ENCODE measurements at regions not wholly inside any gene's neighbourhood (a gene's known extent, or its start where the extent isn't known, plus 50 kb on each side); places are given as distances from the start of the nearest gene placed in this dataset.

- no peak overlapping the region for H3K4me3 ChIP-seq (replicated peaks; ENCODE audit: low read depth, low read length)
- no peak for DNase-seq (ENCODE audit: low read depth)
- TF ChIP-seq CTCF (IDR thresholded peaks at IDR 0.05; ENCODE audit: low read length, missing control alignments) = no peak
Measured at GRCh38 chr20:40746251-40746650, 57.2 kb upstream of the MAFB start.

- no peak for TF ChIP-seq CTCF (IDR thresholded peaks at IDR 0.05; ENCODE audit: low read length, missing control alignments)
- H3K4me3 ChIP-seq (replicated peaks; ENCODE audit: low read depth, low read length) = no peak overlapping the region
- no peak for DNase-seq (ENCODE audit: low read depth)
Measured at GRCh38 chr20:40748182-40748581, 59.1 kb upstream of the MAFB start.

GRCh38 chr20:40749985-40750506 is 61.0 kb upstream of the MAFB start:
- H3K4me3 ChIP-seq (replicated peaks; ENCODE audit: low read depth, low read length) = no peak overlapping the region
- no peak for DNase-seq (ENCODE audit: low read depth)
- no peak for TF ChIP-seq CTCF (IDR thresholded peaks at IDR 0.05; ENCODE audit: low read length, missing control alignments)

- DNase-seq (ENCODE audit: low read depth) = no peak
- no peak overlapping the region for H3K4me3 ChIP-seq (replicated peaks; ENCODE audit: low read depth, low read length)
- no peak for TF ChIP-seq CTCF (IDR thresholded peaks at IDR 0.05; ENCODE audit: low read length, missing control alignments)
Measured at GRCh38 chr20:40750541-40751035, 61.6 kb upstream of the MAFB start.

GRCh38 chr20:40753472-40753871 is 64.4 kb upstream of the MAFB start:
- no peak overlapping the region for H3K4me3 ChIP-seq (replicated peaks; ENCODE audit: low read depth, low read length)
- DNase-seq (ENCODE audit: low read depth) = no peak
- TF ChIP-seq CTCF (IDR thresholded peaks at IDR 0.05; ENCODE audit: low read length, missing control alignments) = no peak

GRCh38 chr20:40754339-40754943 is 65.4 kb upstream of the MAFB start:
- H3K4me3 ChIP-seq (replicated peaks; ENCODE audit: low read depth, low read length) = no peak overlapping the region
- no peak for TF ChIP-seq CTCF (IDR thresholded peaks at IDR 0.05; ENCODE audit: low read length, missing control alignments)
- DNase-seq (ENCODE audit: low read depth) = peak; percentile 20

- peak; percentile 11 for DNase-seq (ENCODE audit: low read depth)
- no peak for TF ChIP-seq CTCF (IDR thresholded peaks at IDR 0.05; ENCODE audit: low read length, missing control alignments)
- H3K4me3 ChIP-seq (replicated peaks; ENCODE audit: low read depth, low read length) = no peak overlapping the region
Measured at GRCh38 chr20:40757087-40757486, 68.1 kb upstream of the MAFB start.

Measured in fibroblast of pulmonary artery (primary cell).